ENCODE measurements at regions not wholly inside any gene's neighbourhood (a gene's known extent, or its start where the extent isn't known, plus 50 kb on each side); places are given as distances from the start of the nearest gene placed in this dataset.

DNA sequence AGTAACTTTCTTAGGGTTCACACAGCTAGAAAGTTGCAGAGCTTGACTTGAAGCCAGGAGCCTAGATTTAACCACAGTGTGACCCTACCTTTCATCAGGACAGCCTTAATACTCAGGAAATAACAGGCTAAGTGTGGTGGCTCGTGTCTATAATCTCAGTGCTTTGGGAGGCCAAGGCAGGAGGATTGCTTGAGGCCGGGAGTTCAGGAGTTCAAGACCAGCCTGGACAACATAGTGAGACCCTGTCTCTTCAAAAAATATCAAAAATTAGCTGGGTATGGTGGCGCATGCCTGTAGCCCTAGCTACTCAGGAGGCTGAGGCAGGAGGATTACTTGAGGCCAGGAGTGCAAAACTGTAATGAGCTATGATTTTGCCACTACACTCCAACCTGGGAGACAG, 681.1 kb downstream of the MAT2B start:
- no peaks in the 10 kb centered on the region for H3K4me1 ChIP-seq (ENCODE audit: control insufficient read depth, insufficient read depth, low read length)
- H3K27ac Mint-ChIP-seq = no peak overlapping the region
- no peaks in the 10 kb centered on the region for H3K9me3 ChIP-seq (ENCODE audit: control insufficient read depth, low read length)
- no peaks in the 10 kb centered on the region for H3K36me3 ChIP-seq (ENCODE audit: control insufficient read depth, insufficient read depth, low read length)
- H3K4me3 Mint-ChIP-seq = no peak overlapping the region
- H3K36me3 Mint-ChIP-seq (ENCODE audit: low read depth) = no peaks in the 10 kb centered on the region
- 86 to 90% methylated on average over 1 to 3 of the region's 3 CpGs for WGBS, 2 experiments (ENCODE audit: insufficient coverage in 1 of 2, insufficient read length in 1 of 2)
- H3K9ac ChIP-seq (ENCODE audit: extremely low read depth, low read length, poor library complexity, severe bottlenecking) = no peak overlapping the region
- TF ChIP-seq, protein P1, sequence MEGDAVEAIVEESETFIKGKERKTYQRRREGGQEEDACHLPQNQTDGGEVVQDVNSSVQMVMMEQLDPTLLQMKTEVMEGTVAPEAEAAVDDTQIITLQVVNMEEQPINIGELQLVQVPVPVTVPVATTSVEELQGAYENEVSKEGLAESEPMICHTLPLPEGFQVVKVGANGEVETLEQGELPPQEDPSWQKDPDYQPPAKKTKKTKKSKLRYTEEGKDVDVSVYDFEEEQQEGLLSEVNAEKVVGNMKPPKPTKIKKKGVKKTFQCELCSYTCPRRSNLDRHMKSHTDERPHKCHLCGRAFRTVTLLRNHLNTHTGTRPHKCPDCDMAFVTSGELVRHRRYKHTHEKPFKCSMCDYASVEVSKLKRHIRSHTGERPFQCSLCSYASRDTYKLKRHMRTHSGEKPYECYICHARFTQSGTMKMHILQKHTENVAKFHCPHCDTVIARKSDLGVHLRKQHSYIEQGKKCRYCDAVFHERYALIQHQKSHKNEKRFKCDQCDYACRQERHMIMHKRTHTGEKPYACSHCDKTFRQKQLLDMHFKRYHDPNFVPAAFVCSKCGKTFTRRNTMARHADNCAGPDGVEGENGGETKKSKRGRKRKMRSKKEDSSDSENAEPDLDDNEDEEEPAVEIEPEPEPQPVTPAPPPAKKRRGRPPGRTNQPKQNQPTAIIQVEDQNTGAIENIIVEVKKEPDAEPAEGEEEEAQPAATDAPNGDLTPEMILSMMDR (conservative IDR thresholded peaks at IDR 0.05) = no peak
- no peaks in the 10 kb centered on the region for H3K27me3 ChIP-seq (ENCODE audit: control insufficient read depth, insufficient read depth, low read length, poor library complexity, severe bottlenecking)
- DNase-seq = no peak
- no peaks in the 10 kb centered on the region for H3K27me3 Mint-ChIP-seq (ENCODE audit: insufficient read depth)
- H3K27ac ChIP-seq (ENCODE audit: low read depth, low read length) = no peak overlapping the region
- H3K4me1 Mint-ChIP-seq = peaks cover 11% of the 10 kb centered on the region
- H3K4me3 ChIP-seq (ENCODE audit: low read length) = no peak overlapping the region
- no peaks in the 10 kb centered on the region for H3K9me3 Mint-ChIP-seq

DNA sequence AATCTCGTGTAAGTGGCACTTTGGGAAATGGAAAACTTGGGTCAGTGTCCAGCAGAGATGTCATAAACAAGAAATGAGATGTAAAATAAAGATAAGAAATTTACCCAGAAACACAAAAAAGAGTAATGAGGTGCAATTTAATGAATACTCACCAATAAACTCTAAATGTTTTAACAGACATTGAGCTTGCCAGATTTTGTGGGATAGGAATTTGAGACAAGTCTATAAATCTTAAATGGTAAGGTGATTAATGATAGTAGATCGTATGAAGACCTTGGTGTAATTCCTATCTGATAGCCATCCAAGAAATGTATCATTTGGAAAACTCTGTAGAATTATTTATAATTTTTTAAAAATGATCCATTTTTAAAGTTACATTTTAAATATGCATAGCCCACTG, 682.4 kb downstream of the MAT2B start:
- Mint-ChIP-seq H3K27me3 (ENCODE audit: insufficient read depth) (no peaks in the 10 kb centered on the region), H3K36me3 (ENCODE audit: low read depth) (no peaks in the 10 kb centered on the region)
- TF ChIP-seq, protein P1 (conservative IDR thresholded peaks at IDR 0.05) = no peak

DNA sequence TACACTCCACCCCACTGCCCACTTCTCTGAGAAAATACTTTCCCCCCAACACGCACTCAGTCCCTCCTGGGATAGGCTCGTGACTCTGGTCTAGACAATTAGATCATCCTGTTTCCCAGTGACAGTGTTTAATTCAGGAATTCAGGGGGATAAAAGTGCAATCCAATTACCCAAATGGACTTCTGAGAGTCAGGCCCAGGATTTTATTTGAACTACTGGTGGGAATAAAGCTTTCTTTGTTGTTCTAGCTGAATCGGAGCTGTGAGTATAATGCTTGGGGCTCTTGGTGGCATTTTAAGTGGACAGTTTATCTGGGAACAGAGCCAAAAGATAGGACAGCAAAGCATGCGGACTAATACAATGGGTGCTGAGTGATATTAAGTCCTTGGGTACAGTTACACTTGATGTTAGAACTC, 683.3 kb downstream of the MAT2B start:
- WGBS, 2 experiments (ENCODE audit: insufficient coverage in 1 of 2, insufficient read length in 1 of 2) = 77 to 91% methylated on average over 3 to 4 of the region's 4 CpGs
- TF ChIP-seq, protein P1 (conservative IDR thresholded peaks at IDR 0.05) = no peak
- Histone ChIP-seq H3K4me1 (ENCODE audit: control insufficient read depth, insufficient read depth, low read length) (no peaks in the 10 kb centered on the region), H3K27me3 (ENCODE audit: control insufficient read depth, insufficient read depth, low read length, poor library complexity, severe bottlenecking) (no peaks in the 10 kb centered on the region), H3K4me3 (ENCODE audit: low read length) (no peak overlapping the region), H3K9ac (ENCODE audit: extremely low read depth, low read length, poor library complexity, severe bottlenecking) (no peak overlapping the region), H3K27ac (ENCODE audit: low read depth, low read length) (peak overlapping the region; percentile 30), H3K36me3 (ENCODE audit: control insufficient read depth, insufficient read depth, low read length) (no peaks in the 10 kb centered on the region), H3K9me3 (ENCODE audit: control insufficient read depth, low read length) (no peaks in the 10 kb centered on the region)
- H3K9me3 Mint-ChIP-seq = no peaks in the 10 kb centered on the region
- peaks cover 11% of the 10 kb centered on the region for H3K4me1 Mint-ChIP-seq
- H3K27me3 Mint-ChIP-seq (ENCODE audit: insufficient read depth) = no peaks in the 10 kb centered on the region
- no peak overlapping the region for H3K27ac Mint-ChIP-seq
- no peak overlapping the region for H3K4me3 Mint-ChIP-seq
- H3K36me3 Mint-ChIP-seq (ENCODE audit: low read depth) = no peaks in the 10 kb centered on the region
- DNase-seq = no peak

More for the DNA sequence above, 682.4 kb downstream of the MAT2B start:
- H3K4me3 ChIP-seq (ENCODE audit: low read length) = no peak overlapping the region
- no peaks in the 10 kb centered on the region for H3K4me1 ChIP-seq (ENCODE audit: control insufficient read depth, insufficient read depth, low read length)
- H3K27ac ChIP-seq (ENCODE audit: low read depth, low read length) = no peak overlapping the region
- H3K27ac Mint-ChIP-seq = no peak overlapping the region
- H3K9ac ChIP-seq (ENCODE audit: extremely low read depth, low read length, poor library complexity, severe bottlenecking) = no peak overlapping the region
- H3K36me3 ChIP-seq (ENCODE audit: control insufficient read depth, insufficient read depth, low read length) = no peaks in the 10 kb centered on the region
- no peak overlapping the region for H3K4me3 Mint-ChIP-seq
- no peaks in the 10 kb centered on the region for H3K9me3 Mint-ChIP-seq
- WGBS, 2 experiments (ENCODE audit: insufficient coverage in 1 of 2, insufficient read length in 1 of 2) = 92 to 100% methylated on average over 1 to 2 of the region's 2 CpGs
- H3K27me3 ChIP-seq (ENCODE audit: control insufficient read depth, insufficient read depth, low read length, poor library complexity, severe bottlenecking) = no peaks in the 10 kb centered on the region
- no peaks in the 10 kb centered on the region for H3K9me3 ChIP-seq (ENCODE audit: control insufficient read depth, low read length)
- peaks cover 11% of the 10 kb centered on the region for H3K4me1 Mint-ChIP-seq
- no peak for DNase-seq

Measured in endodermal cell (in vitro differentiated cells).